Stimulated activated CD4-positive, alpha-beta T cell treated with anti-CD3 and anti-CD28 coated beads, Interleukin-2, amount 100 ng/mL, for 24 hours (primary cell): ENCODE measurements at regions not wholly inside any gene's neighbourhood (a gene's known extent, or its start where the extent isn't known, plus 50 kb on each side); places are given as distances from the start of the nearest gene placed in this dataset.
"Not testable (repeated sequence)": the region's sequence is repeated elsewhere in the genome, so short reads cannot be mapped to it uniquely, and the experiment has no call there.

Experiments
- DNase-seq, 2 donors: peaks; one replicate each; pipeline ENCODE4 v3.0.0-alpha.2; 2020

DNA sequence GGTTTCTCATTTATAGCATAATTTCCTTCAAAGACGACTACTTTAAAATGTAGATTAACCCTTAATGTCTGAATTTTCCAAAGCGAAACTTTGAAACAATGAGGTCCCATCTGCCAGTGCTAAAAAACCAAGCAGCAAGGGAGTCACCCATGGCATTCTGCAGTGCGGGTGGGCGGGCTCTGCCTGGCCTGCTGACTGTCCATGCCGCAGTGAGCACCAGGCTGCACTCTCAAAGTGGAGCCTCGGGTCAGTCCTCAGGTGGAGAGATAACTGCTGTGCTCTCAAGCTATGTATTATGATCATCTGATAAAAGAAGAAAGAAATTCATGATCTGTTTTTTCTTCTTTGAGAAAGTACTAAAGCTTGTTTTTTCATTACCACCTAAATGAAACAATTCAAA lies 581.6 kb downstream of the CETN3 start:
- DNase-seq = no peak

DNA sequence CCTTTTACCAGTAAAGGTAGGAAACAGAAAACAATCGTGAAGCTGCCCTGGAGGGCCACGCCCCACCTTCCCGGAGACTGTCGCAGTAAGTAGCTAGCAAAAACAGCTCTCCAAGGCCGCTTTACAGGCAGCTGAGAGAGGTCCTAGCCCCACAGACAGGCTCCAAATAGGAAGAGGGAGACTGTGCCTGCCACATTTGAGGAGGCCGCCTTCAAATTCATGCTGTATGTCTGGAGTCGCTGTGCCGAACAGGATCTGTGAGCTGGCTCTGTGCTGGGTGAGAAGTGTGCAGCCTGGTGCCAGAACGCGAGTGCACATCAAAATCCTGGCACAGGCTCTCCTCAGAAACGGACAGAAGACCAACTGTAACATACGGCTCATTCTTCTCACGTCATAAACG lies 582.2 kb downstream of the CETN3 start:
- no peak for DNase-seq

DNA sequence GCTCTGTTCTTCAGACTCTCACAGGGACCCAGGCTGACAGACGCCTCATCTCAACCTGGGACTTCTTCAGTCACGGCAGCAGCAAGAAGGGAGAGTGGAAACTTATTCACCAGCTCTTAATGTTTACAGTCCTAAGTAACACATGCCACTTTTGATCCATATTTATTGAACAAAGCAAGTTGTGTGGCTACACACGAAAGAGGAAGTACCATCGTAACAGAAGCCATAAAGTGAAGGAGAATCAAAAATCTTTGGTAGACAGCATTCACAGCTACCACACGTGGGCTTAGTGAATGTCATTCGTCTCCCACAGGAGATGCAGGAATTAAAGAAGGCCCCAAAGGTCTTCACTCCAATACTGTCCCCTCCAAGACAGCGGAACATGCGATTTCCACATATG lies 582.6 kb downstream of the CETN3 start:
- DNase-seq = no peak

DNA sequence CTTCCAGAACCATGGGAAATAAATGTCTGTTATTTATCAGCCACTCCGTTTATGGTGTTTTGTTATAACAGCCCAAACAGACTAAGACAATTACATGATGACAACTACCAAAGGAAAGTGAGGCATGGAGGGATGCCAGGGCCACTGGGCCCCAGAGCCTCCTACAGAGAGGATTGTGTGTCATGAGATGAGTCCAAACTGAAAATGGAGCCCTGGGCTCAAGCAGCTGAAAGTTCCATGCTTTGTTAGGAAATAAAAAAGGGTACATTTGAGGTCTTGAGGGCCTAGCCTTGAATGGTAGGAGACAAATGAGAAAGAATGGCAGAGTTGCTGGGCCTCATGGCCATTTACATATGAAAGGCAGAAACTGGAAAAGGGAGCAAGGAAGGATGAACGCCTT lies 586.5 kb downstream of the CETN3 start:
- DNase-seq = no peak

DNA sequence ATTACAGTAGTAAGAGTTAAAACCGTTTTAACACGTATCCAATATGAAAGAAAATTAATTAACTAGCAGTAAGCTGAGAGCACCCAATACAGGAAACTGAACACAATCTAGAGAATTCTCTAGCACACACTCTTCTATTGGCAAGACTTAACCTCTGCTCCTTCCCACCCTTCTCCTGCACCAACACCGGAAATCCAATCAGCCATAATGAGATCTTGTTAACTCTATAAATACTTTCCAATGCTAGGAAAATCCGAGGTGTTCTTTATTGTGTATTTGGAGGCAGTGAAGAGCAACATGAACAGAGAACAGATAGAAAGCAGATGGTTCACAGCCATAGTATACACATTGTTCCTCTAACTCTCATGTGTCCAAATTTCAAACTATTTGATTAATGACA lies 591.7 kb downstream of the CETN3 start:
- no peak for DNase-seq

DNA sequence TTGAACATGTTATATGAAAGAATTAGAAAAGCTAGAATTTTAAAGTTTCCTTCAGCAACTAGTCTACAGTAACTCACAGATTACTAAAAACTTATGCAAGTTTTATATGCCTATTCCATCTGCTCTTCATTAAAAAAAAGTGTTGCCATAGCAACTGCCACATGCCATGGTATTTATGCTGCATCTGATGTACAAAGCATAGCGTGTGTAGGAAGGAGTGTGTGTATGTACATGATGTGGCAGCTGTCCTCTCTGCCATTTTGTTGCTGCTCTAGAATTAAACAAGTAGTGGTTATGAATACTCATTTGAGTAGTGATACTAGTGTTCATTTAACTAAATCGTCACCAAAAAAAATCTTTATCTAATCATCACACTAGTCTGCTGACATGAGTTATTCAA lies 593.5 kb downstream of the CETN3 start:
- no peak for DNase-seq

DNA sequence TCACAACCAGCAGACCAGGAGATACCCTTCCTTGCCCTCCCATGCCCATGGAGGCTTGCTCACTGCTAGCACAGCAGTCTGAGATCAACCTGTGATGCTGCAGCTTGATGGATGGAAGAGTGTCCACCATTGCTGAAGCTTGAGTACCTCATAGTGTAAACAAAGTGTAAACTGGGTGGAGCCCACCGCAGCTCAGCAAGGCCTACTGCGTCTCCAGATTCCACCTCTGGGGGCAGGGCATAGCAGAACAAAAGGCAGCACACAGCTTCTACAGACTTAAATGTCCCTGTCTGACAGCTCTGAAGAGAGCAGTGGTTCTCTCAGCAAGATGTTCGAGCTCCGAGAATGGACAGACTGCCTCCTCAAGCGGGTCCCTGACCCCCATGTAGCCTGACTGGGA lies 608.8 kb downstream of the CETN3 start:
- DNase-seq = not testable (repeated sequence)

DNA sequence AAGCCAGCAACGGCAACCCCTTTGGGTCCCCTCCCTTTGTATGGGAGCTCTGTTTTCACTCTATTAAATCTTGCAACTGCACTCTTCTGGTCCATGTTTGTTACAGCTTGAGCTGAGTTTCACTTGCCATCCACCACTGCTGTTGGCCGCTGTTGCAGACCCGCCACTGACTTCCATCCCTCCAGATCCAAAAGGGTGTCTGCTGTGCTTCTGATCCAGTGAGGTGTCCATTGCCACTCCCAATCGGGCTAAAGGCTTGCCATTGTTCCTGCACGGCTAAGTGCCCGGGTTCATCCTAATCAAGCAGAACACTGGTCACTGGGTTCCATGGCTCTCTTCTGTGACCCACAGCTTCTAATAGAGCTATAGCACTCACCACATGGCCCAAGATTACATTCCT lies 615.1 kb downstream of the CETN3 start:
- DNase-seq = not testable (repeated sequence)

DNA sequence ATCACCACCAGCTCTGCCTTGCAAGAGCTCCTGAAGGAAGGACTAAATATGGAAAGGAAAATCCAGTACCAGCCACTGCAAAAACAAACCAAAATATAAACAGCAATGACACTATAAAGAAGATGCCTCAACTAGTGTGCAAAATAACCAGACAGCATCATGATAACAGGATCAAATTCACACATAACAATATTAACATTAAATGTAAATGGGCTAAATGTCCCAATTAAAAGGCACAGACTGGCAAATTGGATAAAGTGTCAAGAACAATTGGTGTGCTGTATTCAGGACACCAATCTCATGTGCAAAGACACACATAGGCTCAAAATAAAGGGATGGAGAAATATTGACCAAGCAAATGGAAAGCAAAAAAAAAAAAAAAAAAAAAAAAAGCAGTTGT lies 629.8 kb downstream of the CETN3 start:
- not testable (repeated sequence) for DNase-seq

DNA sequence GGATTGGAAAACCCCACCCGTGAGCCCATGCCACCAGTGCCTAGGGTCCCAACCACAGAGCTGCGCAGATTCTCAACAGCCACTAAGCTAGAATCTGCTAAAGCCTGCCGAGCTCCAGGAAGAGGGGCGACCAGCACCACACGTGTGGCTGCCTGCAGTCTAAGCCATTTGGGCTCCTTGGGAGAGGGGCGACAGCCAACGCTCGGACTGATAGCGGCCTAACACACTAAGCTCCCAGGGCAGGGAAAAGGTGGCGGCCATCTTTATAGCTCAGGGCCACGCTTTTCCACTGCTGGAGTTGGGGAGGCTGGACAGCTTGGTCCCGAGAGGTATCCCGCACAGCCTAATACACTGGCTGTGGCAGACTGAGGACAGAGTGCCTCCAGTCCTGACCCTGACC lies 631.8 kb downstream of the CETN3 start:
- DNase-seq = no peak

DNA sequence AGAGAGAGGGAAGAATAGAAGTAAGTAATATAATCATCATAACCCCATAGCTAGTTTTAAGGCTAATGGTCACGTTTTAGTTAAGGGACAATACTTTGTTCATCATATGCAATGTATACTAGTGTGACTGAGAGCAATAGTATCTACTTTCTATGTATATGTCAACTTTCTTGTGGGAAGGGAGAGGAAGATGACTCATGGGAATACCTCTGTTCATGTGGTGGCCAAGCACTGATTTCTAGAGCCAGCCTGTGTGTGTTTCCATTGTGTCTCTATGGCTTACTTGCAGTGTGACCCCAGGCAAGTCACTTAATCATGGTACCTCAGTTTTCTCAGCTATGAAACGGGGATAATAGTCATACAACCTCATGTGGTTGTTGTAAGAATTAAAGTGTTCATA lies 639.6 kb downstream of the CETN3 start:
- DNase-seq = no peak

DNA sequence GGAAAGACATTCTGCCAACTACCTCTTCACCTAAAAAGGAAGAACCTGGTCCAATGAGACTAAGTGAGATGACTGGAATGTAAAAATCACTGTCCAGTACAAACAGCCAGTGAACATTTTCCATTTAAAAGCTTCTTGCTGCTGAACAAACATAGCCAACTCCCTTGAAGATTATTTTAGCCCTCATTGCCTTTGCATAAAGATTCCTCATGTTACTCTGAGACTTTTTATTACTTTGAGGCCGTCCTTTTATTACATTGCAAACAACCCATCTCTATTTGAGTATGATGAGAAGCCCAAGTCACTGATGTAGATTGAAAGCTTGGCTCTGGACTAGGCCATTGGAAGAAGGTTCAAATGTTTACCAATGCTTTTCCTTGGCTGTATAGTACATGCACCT lies 649.8 kb downstream of the CETN3 start:
- DNase-seq = no peak

DNA sequence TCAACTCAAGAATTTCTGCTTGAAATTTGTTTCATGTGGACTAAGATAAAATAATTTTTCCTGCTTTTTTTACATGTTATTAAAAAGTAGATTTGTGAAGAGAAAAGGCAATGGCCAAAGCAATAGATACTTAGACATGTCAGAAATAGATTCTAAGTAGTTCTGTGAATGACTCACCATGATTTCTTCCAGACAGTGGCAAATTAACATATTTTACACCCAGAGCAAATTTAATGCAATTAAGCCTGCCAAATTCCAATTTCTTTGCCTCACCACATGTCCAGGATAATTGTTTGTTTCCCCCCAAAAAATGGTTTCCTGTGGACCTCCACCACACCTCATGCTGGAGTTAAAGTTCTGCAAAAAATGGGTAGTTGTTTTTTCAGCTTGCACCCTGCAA lies 651.4 kb downstream of the CETN3 start:
- no peak for DNase-seq

DNA sequence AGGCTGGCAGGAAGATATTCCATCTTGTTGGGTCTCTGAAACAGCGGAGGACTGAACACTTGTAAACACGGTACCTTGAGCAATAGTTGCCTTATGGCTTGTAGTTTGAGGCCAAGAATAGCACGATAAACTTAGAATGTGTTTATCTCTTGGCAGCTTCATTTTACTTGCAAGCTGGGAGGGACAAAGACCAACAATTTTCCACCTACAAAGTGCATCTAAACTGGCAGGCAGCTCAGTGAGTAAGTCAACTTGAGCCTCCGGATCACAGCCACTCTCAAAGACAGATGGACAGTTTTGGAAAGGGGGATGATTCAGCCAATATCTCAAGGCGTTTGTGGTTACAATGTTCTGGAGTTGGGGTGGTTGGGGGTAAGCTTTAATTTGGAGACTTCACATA lies 652.6 kb downstream of the CETN3 start:
- DNase-seq = no peak

DNA sequence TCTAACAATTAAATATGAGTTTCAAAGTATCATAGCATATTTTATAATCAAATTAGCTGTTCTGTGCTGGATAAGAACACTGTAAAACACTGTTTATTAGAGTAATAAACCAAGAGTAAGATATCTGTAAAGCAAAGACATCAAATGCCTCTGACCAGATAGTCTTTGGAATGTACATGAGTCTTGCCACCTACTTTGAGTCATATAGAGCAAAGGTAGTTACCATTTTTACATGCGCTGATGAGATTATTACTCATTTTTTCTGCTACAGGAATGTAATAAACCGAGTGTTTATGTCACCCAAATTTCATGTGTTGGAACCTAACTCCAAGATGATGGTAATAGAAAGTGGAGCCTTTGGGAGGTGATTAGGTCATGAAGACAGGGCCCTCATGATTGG lies 654.5 kb downstream of the CETN3 start:
- DNase-seq = no peak

DNA sequence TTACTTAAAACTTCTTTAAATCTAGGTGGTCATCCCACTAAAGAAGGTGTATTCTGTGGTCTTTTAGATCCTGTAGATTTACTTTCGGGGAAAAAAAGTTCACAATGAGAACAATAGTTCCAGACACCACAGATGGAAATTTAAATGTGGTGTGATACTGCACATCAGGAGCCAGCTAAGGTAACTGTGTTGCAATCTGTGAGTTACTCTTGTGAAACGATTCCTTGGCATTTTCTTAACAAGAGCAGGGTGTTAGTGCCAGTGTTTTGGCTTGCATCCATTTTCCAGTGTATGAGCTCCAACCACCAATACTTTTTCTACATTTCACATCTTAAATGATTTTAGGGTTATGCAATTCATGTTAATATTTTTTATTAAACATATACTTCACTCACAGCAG lies 674.5 kb downstream of the CETN3 start:
- no peak for DNase-seq

DNA sequence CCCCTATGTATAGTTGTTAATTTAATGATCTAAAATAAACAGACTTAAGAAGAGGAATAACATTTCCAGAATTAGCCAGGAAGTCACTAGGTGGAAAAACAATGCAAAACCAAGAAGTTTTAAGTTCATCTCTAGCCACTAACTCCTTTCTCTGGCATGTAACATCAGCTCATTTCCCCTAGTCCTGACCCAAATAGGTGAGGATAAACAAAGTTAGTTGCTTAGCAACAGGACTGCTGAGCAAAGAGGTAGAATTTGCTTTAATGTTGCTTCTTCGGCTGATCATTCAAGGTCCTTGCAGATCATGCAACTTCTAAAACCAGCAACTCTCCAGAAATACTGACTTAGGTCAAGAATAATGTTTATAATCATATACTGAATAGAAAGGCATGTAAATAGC lies 675.8 kb downstream of the CETN3 start:
- DNase-seq = no peak

DNA sequence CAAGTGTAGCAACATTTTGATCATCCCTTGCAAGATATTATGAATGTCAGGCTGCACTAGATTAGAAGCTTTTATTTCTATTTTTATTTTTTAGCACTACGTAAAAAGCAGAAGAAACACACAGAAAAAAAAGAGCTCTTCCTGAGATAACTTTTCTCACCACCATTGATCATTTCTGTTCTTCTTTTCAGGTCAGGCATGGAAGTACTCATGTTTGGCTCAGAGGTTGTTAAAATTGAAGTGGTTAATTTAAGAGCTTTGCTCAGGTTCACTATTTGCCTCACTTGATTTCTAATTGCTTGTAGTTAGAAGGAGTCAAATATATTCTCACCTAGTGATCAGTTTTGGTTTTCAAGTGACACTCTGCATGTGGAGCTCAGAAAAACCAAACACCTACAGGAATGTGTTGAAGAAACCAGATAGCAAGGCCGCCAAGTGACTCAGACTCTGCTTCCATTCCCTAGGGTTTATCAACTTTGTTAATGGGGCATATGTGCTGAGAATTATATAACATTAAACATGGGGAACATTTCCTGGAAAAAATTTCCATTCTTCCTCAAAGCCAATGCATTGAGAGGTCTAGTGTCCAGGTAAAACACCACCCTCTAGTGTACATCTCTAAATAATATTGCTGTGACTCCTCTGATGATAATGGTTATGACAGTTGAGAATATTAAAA lies 679.8 kb downstream of the CETN3 start:
- no peak for DNase-seq

DNA sequence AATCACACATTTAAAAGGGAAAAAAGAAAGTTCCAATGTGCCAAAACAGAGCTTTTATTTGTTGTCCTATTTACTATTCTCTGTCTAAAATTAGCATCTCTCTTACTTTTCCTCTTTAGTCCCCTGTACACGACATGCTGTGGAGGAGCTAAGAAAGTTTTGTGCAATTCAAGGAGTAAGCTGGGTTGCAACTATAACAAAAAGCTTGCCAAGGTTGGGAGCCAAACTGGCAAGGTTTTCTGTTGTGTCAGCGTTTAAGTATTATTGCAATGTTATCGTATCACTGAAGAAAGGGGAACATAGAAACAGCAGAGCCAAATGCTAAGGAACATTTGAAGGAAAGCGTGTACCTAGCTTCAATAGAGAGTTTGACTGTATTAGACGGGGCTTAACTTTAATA lies 680.8 kb downstream of the CETN3 start:
- DNase-seq = no peak

DNA sequence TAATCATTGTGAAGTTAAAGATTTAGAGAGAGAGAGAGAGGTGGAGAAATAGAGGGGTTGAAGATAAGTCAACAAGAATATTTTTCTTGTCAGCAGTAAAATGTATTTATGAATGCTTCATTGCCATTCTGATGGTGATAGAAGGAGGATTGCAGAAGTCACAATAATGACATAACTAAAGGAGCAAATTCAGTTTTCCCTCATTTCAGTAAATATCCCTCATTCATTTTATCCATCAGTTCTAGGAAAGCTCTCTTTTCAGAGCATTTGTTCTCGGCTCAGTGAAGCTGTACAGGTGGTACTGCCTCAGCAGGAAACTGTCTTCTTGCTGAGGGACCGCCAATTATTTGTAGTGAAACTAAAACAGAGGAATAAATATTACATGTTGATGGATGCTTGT lies 681.4 kb downstream of the CETN3 start:
- no peak for DNase-seq

DNA sequence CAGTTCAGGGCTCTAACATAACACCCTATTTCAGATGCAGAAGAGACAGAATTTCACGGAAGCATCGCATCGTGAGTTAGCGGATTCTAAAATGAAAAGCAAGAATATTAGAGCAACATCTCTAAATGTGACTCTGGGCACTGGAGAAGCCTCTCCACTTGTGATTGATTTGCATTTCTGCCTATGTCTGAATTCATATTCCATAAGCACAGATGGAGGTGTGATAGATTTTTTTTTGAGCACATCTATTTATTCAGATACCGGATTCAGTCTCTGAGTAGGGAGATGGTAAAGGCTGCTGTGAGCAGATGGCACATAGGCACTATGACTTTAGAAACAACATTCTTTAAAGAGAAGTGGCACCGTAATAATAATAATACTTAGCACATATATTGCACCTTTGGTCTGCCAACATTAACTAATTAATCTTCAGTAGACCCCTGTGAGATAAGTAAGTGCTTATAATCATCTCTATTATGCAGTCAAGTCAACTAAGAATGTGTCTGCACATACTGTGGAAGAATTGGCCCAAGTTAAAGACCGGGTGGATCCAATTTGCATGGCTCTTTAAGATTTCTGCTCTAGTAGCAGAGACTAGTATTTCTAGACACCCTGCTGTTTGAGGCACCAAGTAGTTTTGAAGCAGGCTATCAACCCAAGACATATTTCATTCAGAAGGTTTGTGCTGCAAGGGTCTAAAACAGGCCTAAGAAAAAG lies 685.0 kb downstream of the CETN3 start:
- DNase-seq = no peak

DNA sequence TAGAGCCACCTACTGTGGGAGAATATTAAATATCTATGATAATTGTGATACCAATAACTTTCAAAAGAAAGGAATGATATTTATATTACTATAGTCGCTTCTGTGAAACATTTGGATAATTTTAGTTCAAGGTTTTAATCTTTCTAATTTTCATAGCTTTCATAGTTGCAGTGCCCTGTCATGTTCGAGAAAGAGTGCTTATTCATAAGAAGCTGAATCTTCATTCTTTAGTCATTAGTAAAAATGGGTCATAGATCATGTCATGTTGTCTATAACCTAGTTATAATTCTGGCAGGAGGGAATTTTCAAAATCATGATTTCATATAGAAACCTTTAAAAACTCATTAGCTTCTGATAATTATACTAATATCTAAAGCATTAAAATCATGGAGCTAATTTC lies 685.6 kb downstream of the CETN3 start:
- no peak for DNase-seq

DNA sequence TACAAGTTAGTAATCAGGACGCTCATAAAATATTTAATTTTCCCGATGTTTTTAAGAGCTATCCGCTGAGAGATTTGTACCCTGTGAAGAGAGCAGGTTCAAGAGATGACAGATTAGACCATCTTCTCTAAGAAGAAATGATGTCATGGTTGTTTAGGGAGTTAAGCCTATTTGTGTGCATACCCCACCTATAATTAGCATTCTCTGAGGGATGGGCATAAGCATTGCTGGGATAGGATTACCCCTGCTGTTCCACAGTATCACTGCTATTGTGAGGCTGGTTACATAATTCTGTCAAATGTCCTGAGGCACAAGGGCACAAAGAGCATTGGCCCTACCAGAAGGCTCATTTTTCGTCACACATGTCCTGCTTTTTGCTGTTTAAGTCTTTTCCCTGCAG lies 687.0 kb downstream of the CETN3 start:
- no peak for DNase-seq

DNA sequence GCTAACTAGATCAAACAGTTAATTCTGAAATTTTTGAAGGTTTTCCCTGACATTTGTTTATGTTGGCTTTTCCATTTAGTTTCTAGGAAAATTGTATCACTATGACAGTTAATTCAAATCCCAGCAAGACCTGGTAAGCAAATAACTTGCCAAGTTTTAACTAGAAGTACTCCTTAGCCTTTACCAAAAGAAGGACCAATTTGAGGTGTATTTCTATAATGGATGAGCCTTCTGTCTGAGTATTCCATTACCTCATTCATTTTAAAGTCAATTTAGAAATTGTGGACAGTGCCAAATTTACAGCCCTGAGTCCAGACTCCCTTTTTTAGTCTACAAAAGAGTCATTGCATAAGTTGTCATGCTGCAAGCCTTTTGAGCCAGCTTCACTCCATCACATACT lies 687.6 kb downstream of the CETN3 start:
- DNase-seq = no peak

DNA sequence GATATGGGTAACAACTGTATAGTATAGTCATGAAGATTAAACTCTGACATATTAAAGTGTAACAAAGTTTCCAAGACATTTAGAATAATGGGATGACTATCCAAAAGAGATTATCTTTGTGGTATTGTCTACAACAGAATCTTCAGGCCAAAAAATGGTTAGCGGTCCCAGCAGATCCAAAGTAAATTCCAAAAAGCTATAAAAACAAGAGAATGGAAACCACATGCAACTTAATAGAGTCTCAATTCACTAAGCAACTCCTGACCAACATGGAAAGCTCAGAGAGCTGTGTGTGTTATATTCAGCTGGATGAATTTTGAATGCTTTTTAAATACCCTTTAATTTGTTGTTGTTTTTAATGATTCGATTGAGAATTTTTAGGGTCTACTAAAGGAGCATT lies 688.2 kb downstream of the CETN3 start:
- DNase-seq = no peak
